Activated B cell treated with CpG ODN at 0.5 μM for 24 hours (primary cell): ENCODE measurements at regions not wholly inside any gene's neighbourhood (a gene's known extent, or its start where the extent isn't known, plus 50 kb on each side); places are given as distances from the start of the nearest gene placed in this dataset.

Experiments used
- ATAC-seq: fragments of 200-7000 bp; cut with Tn5 transposase; one replicate; pipeline ENCODE4 v1.10.0; 2021; ENCODE audit warnings: low read depth, mild to moderate bottlenecking, moderate library complexity
- CTCF ChIA-PET: fragments of 350-600 bp; sonication (Branson Sonifier 250); formaldehyde crosslinking; loops from one replicate; lab custom pipeline; 2021; ENCODE audit warnings: antibody characterized with exemption; lab: Charles Lee
- POLR2A ChIA-PET: fragments of 350-600 bp; sonication (Branson Sonifier 250); formaldehyde crosslinking; loops from one replicate; lab custom pipeline; 2021; ENCODE audit warnings: antibody characterized with exemption; lab: Charles Lee
- DNase-seq: peaks from one replicate; pipeline ENCODE4 v3.0.0; 2022
- H3K27ac Mint-ChIP-seq: one replicate; pipeline ENCODE4 v1.8.0; 2020; ENCODE audit warnings: mixed read lengths
- H3K27me3 Mint-ChIP-seq: one replicate; pipeline ENCODE4 v1.8.0; 2021; ENCODE audit warnings: mixed read lengths
- H3K36me3 Mint-ChIP-seq: one replicate; pipeline ENCODE4 v1.8.0; 2021; ENCODE audit warnings: low read depth, mixed read lengths
- H3K4me1 Mint-ChIP-seq: one replicate; pipeline ENCODE4 v1.8.0; 2021; ENCODE audit warnings: mixed read lengths
- H3K4me3 Mint-ChIP-seq: one replicate; pipeline ENCODE4 v1.8.0; 2020; ENCODE audit warnings: mild to moderate bottlenecking, mixed read lengths
- H3K9me3 Mint-ChIP-seq: one replicate; pipeline ENCODE4 v1.8.0; 2020; ENCODE audit warnings: mixed read lengths
- intact Hi-C: fragments of 100-400 bp; cut with micrococcal nuclease; formaldehyde crosslinking; loops from one replicate; pipeline ENCODE4 v1.15.1; 2024
- TF ChIP-seq, protein P1 (sequence below): fragments of 200-600 bp; IDR thresholded peaks from one replicate; pipeline ENCODE4 v1.8.0; 2022; ENCODE audit warnings: antibody characterized with exemption, mild to moderate bottlenecking

GRCh38 chr6:4482461-4482860 lies 293.7 kb upstream of the CDYL start:
- Mint-ChIP-seq H3K36me3 (no peaks in the 10 kb centered on the region), H3K27me3 (peaks cover 28% of the 10 kb centered on the region), H3K4me1 (no peaks in the 10 kb centered on the region), H3K27ac (no peak overlapping the region), H3K4me3 (no peak overlapping the region), H3K9me3 (peaks cover 3% of the 10 kb centered on the region)
- DNase-seq (no peak), ATAC-seq (no peak)
- POLR2A ChIA-PET, result no interaction called here
- CTCF ChIA-PET, result interaction anchor here (0.5 kb wide), 1 partner anchor 531 kb away, joined by 3 read pairs; no protein-coding TSS in a partner anchor
- TF ChIP-seq, protein P1, sequence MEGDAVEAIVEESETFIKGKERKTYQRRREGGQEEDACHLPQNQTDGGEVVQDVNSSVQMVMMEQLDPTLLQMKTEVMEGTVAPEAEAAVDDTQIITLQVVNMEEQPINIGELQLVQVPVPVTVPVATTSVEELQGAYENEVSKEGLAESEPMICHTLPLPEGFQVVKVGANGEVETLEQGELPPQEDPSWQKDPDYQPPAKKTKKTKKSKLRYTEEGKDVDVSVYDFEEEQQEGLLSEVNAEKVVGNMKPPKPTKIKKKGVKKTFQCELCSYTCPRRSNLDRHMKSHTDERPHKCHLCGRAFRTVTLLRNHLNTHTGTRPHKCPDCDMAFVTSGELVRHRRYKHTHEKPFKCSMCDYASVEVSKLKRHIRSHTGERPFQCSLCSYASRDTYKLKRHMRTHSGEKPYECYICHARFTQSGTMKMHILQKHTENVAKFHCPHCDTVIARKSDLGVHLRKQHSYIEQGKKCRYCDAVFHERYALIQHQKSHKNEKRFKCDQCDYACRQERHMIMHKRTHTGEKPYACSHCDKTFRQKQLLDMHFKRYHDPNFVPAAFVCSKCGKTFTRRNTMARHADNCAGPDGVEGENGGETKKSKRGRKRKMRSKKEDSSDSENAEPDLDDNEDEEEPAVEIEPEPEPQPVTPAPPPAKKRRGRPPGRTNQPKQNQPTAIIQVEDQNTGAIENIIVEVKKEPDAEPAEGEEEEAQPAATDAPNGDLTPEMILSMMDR, result no peak
- intact Hi-C loops, result no loop called here

DNA sequence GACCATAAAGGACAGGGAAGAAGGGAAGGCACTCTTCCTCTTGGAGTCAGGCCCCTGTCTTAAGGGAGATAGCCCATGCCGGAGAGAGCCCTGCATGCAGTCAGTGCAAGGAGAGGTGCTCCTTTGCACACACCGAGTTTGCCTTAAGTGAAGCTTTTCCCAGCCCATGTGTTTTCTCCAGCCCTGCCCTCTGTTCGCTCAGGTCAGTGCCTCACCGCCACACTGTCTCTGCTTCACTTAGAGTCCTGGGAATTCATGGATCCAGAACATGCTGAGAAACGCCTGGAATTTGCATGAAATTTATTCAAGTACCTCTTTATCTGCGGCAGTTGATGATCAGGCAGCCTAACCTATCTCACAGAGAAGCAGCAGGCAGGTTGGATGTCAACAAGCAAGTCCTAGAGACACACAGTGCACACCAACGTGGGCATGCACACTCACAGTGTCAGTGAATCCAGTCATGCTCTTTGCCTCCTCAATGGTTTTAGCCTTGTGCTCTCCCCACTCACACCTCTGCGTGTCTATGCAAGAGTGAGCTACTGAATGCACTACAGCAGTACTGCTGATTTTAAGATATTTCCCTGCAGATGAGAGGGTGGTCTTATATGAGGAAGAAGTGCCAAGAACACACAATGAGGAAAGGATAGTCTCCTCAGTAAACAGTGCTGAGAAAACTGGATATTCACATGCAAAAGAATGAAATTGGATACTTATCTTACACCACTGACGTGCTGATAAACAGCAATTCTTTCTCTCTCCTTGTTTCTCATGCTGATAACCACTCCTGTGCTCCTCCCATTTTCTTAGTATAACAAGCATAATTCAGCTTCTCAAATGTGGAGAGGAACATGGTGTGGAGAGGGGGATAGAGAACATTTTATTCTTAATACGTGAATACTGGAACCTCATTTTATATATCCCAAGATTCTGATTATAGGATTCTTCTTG lies 295.1 kb upstream of the CDYL start:
- DNase-seq, result no peak
- POLR2A ChIA-PET, result no interaction called here
- Mint-ChIP-seq H3K27me3 (peaks cover 28% of the 10 kb centered on the region), H3K27ac (no peak overlapping the region), H3K4me1 (no peaks in the 10 kb centered on the region), H3K36me3 (no peaks in the 10 kb centered on the region), H3K9me3 (no peaks in the 10 kb centered on the region), H3K4me3 (no peak overlapping the region)
- CTCF ChIA-PET, result no interaction called here
- TF ChIP-seq, protein P1, result no peak
- intact Hi-C loops, result no loop called here
- ATAC-seq, result no peak

DNA sequence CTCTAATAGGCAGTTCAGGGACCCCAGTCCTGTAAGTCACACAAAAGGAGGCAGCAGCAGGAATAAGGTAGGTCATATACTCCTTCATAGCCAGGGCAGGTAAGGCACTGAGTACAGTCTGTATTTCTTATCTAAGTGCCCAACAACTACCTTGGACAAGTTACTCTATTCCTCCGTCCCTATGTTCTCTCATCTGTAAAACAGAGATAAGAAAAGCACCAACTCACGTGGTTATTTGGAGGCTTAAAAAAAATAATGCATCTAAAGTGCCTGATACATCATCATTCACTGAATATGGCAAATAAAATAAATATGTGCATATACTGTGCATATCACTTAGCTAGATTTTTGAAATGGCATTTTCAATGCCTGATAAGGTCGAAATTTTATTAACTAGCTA lies 298.1 kb upstream of the CDYL start:
- H3K9me3 Mint-ChIP-seq, result no peaks in the 10 kb centered on the region
- ATAC-seq (no peak), DNase-seq (no peak)
- ChIA-PET POLR2A (no interaction called here), CTCF (no interaction called here)
- H3K36me3 Mint-ChIP-seq, result no peaks in the 10 kb centered on the region
- intact Hi-C loops, result no loop called here
- H3K27ac Mint-ChIP-seq, result no peak overlapping the region
- H3K4me3 Mint-ChIP-seq, result no peak overlapping the region
- TF ChIP-seq, protein P1, result no peak
- H3K4me1 Mint-ChIP-seq, result no peaks in the 10 kb centered on the region
- peaks cover 24% of the 10 kb centered on the region for H3K27me3 Mint-ChIP-seq

DNA sequence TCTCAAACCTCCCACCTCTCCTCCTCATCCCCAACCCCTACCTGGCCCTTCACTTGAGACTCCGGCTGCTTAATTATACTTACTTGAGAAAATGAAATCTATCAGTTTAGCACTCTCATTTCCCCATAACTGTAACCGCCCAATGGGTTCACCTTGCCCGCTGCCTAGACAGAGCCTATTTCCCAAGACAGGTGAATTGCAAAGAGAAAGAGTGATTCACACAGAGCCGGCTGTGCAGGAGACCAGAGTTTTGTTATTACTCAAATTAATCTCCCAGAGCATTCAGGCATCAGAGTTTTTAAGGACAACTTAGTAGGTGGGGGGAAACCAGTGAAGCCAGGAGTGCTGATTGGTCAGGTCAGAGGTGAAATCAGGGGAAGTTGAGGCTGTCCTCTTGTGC lies 301.4 kb upstream of the CDYL start:
- Mint-ChIP-seq H3K27me3 (peaks cover 6% of the 10 kb centered on the region), H3K27ac (no peak overlapping the region), H3K9me3 (peaks cover 15% of the 10 kb centered on the region), H3K4me3 (no peak overlapping the region), H3K4me1 (no peaks in the 10 kb centered on the region), H3K36me3 (no peaks in the 10 kb centered on the region)
- ChIA-PET POLR2A (no interaction called here), CTCF (no interaction called here)
- TF ChIP-seq, protein P1, result no peak
- ATAC-seq, result no peak
- intact Hi-C loops, result no loop called here
- DNase-seq, result no peak

DNA sequence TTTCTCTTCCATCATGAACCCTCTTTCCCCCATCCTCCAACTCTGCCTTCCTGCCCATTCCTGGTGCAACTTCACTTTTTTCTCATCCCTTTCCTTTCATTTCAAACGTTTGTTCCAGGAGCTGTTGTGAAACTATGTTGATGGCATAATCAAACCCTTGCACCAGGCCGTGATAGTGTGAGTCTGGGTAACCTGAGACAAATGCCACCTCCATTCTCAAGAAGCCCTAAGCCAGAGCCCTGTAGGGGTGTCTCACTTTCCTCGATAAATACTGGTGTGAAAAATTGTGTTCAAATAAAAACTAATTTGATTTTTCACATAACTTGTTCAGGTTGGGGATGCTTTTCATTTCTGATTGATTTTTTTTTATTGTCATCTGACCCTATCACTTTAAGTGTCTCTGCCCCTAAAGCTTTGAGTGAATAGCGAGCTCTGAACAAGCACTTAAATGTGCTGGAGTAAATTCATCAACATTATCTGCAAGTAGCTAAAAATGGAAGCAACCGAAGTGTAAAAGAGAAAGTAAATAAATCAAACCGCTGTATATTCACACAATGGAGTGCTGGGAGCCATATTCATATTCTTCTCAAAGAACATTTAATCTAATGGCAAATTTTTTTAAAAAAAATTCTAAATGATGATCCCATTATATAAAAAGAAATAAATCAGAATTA lies 303.1 kb upstream of the CDYL start:
- ATAC-seq (no peak), DNase-seq (no peak)
- Mint-ChIP-seq H3K27ac (no peak overlapping the region), H3K27me3 (no peaks in the 10 kb centered on the region), H3K36me3 (no peaks in the 10 kb centered on the region), H3K4me3 (no peak overlapping the region), H3K4me1 (no peaks in the 10 kb centered on the region), H3K9me3 (peaks cover 15% of the 10 kb centered on the region)
- TF ChIP-seq, protein P1, result no peak
- CTCF ChIA-PET, result no interaction called here
- intact Hi-C loops, result no loop called here
- POLR2A ChIA-PET, result no interaction called here
